ENCODE measurements at regions not wholly inside any gene's neighbourhood (a gene's known extent, or its start where the extent isn't known, plus 50 kb on each side); places are given as distances from the start of the nearest gene placed in this dataset.

- Histone ChIP-seq H3K27me3 (ENCODE audit: control insufficient read depth, insufficient read depth, low read length) (no peaks in the 10 kb centered on the region), H3K4me3 (ENCODE audit: low read depth, low read length) (no peak overlapping the region), H3K36me3 (ENCODE audit: control insufficient read depth, insufficient read depth, low read length) (no peaks in the 10 kb centered on the region), H3K27ac (ENCODE audit: low read depth, low read length) (no peak overlapping the region), H3K9ac (ENCODE audit: low read length) (no peak overlapping the region), H3K4me1 (ENCODE audit: control insufficient read depth, insufficient read depth, low read length) (no peaks in the 10 kb centered on the region), H3K9me3 (ENCODE audit: control insufficient read depth, insufficient read depth, low read depth, low read length) (0 out of 2 replicates have a peak, but pooled peaks cover 6% of the 10 kb centered on the region)
Measured at GRCh38 chr12:93944911-93945310, 203.5 kb upstream of the PLXNC1 start.

DNA sequence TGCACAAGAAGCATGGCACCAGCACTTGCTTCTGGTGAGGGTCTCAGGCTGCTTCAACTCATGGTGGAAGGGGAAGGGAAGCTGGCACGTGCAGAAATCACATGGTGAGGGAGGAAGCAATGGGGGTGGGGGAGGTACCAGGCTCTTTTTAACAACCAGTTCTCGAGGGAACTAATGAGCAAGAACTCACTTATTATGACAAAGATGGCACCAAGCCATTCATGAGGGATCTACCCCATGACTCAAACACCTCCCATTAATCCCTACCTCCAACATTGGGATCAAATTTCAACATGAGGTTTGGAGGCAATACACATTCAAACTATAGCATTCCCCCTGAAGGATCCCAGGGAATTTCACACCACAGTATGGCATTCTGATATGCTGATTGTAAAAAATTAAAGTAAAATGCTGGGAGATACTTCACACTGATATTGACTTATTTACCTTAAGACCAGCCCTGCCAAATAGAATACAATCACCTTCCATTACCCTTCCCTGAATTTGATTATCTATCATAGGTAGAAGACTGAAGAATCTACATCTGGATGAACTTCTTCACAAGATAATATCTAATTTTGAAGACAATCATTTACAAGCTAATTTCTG is 201.7 kb upstream of the PLXNC1 start:
- H3K27ac ChIP-seq (ENCODE audit: low read depth, low read length), result no peak overlapping the region
- peaks cover 9% of the 10 kb centered on the region; the same call in 1 of the 2 replicates for H3K9me3 ChIP-seq (ENCODE audit: control insufficient read depth, insufficient read depth, low read depth, low read length)
- no peaks in the 10 kb centered on the region for H3K36me3 ChIP-seq (ENCODE audit: control insufficient read depth, insufficient read depth, low read length)
- no peaks in the 10 kb centered on the region for H3K27me3 ChIP-seq (ENCODE audit: control insufficient read depth, insufficient read depth, low read length)
- no peak overlapping the region for H3K9ac ChIP-seq (ENCODE audit: low read length)
- no peak overlapping the region for H3K4me3 ChIP-seq (ENCODE audit: low read depth, low read length)
- H3K4me1 ChIP-seq (ENCODE audit: control insufficient read depth, insufficient read depth, low read length), result no peaks in the 10 kb centered on the region

DNA sequence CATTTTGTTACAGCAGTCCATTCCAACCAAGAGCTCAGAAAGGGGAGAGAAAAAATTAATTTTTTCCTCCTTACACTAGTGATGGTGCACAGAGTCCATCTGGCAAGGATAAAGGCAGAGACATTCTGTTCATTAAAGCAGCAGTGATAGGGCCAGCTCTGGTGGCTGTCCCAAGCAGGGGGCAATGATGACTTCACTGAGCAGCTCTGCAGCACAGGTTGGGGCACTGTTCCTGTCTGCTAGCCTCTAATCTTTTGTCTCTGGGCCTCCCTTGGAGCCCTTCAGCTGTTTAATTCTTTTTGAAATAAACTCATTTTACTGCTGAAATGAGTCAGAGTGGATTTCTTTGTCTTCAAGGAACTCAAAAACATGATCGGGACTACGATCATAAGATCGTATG is 200.9 kb upstream of the PLXNC1 start:
- Histone ChIP-seq H3K4me3 (ENCODE audit: low read depth, low read length) (no peak overlapping the region), H3K27ac (ENCODE audit: low read depth, low read length) (no peak overlapping the region), H3K9ac (ENCODE audit: low read length) (no peak overlapping the region), H3K27me3 (ENCODE audit: control insufficient read depth, insufficient read depth, low read length) (no peaks in the 10 kb centered on the region), H3K36me3 (ENCODE audit: control insufficient read depth, insufficient read depth, low read length) (no peaks in the 10 kb centered on the region), H3K4me1 (ENCODE audit: control insufficient read depth, insufficient read depth, low read length) (no peaks in the 10 kb centered on the region), H3K9me3 (ENCODE audit: control insufficient read depth, insufficient read depth, low read depth, low read length) (peaks cover 9% of the 10 kb centered on the region; the same call in 1 of the 2 replicates)

GRCh38 chr12:93950311-93950710 is 198.1 kb upstream of the PLXNC1 start:
- Histone ChIP-seq H3K36me3 (ENCODE audit: control insufficient read depth, insufficient read depth, low read length) (no peaks in the 10 kb centered on the region), H3K27ac (ENCODE audit: low read depth, low read length) (no peak overlapping the region), H3K9ac (ENCODE audit: low read length) (no peak overlapping the region), H3K9me3 (ENCODE audit: control insufficient read depth, insufficient read depth, low read depth, low read length) (peaks cover 9% of the 10 kb centered on the region; the same call in 1 of the 2 replicates), H3K4me3 (ENCODE audit: low read depth, low read length) (no peak overlapping the region), H3K4me1 (ENCODE audit: control insufficient read depth, insufficient read depth, low read length) (no peaks in the 10 kb centered on the region), H3K27me3 (ENCODE audit: control insufficient read depth, insufficient read depth, low read length) (no peaks in the 10 kb centered on the region)

GRCh38 chr12:93954166-93955112 is 193.9 kb upstream of the PLXNC1 start:
- H3K9ac ChIP-seq (ENCODE audit: low read length), result no peak overlapping the region
- no peak overlapping the region for H3K27ac ChIP-seq (ENCODE audit: low read depth, low read length)
- peaks cover 6% of the 10 kb centered on the region; the same call in 1 of the 2 replicates for H3K9me3 ChIP-seq (ENCODE audit: control insufficient read depth, insufficient read depth, low read depth, low read length)
- H3K4me1 ChIP-seq (ENCODE audit: control insufficient read depth, insufficient read depth, low read length), result no peaks in the 10 kb centered on the region
- no peak overlapping the region for H3K4me3 ChIP-seq (ENCODE audit: low read depth, low read length)
- H3K36me3 ChIP-seq (ENCODE audit: control insufficient read depth, insufficient read depth, low read length), result no peaks in the 10 kb centered on the region
- no peaks in the 10 kb centered on the region for H3K27me3 ChIP-seq (ENCODE audit: control insufficient read depth, insufficient read depth, low read length)

GRCh38 chr12:93956551-93956950 is 191.8 kb upstream of the PLXNC1 start:
- H3K36me3 ChIP-seq (ENCODE audit: control insufficient read depth, insufficient read depth, low read length), result no peaks in the 10 kb centered on the region
- H3K9me3 ChIP-seq (ENCODE audit: control insufficient read depth, insufficient read depth, low read depth, low read length), result no peaks in the 10 kb centered on the region
- H3K9ac ChIP-seq (ENCODE audit: low read length), result no peak overlapping the region
- H3K27ac ChIP-seq (ENCODE audit: low read depth, low read length), result no peak overlapping the region
- H3K4me3 ChIP-seq (ENCODE audit: low read depth, low read length), result no peak overlapping the region
- no peaks in the 10 kb centered on the region for H3K27me3 ChIP-seq (ENCODE audit: control insufficient read depth, insufficient read depth, low read length)
- no peaks in the 10 kb centered on the region for H3K4me1 ChIP-seq (ENCODE audit: control insufficient read depth, insufficient read depth, low read length)

GRCh38 chr12:93957168-93957567 is 191.2 kb upstream of the PLXNC1 start:
- Histone ChIP-seq H3K9me3 (ENCODE audit: control insufficient read depth, insufficient read depth, low read depth, low read length) (no peaks in the 10 kb centered on the region), H3K9ac (ENCODE audit: low read length) (no peak overlapping the region), H3K4me1 (ENCODE audit: control insufficient read depth, insufficient read depth, low read length) (no peaks in the 10 kb centered on the region), H3K36me3 (ENCODE audit: control insufficient read depth, insufficient read depth, low read length) (no peaks in the 10 kb centered on the region), H3K27me3 (ENCODE audit: control insufficient read depth, insufficient read depth, low read length) (no peaks in the 10 kb centered on the region), H3K27ac (ENCODE audit: low read depth, low read length) (no peak overlapping the region), H3K4me3 (ENCODE audit: low read depth, low read length) (no peak overlapping the region)

DNA sequence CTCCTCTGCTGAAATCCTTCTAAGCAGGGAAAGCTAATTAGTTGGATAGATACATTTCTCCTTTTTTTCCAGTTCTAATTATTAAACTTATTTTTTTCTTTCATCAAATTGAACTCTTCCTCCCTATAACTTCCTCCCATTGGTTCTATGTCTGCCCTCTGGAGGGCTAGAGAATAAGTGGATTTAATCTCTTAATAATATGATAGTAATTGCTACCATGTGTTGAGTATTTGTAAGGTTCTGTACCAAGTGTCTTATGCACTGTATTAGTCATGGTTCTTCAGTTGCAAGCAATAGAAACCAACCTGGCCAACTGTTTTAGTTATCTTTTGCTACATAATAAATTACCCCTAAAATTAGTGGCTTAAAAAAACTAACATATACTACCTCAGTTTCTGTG is 190.5 kb upstream of the PLXNC1 start:
- Histone ChIP-seq H3K4me3 (ENCODE audit: low read depth, low read length) (no peak overlapping the region), H3K27me3 (ENCODE audit: control insufficient read depth, insufficient read depth, low read length) (no peaks in the 10 kb centered on the region), H3K9me3 (ENCODE audit: control insufficient read depth, insufficient read depth, low read depth, low read length) (no peaks in the 10 kb centered on the region), H3K4me1 (ENCODE audit: control insufficient read depth, insufficient read depth, low read length) (no peaks in the 10 kb centered on the region), H3K9ac (ENCODE audit: low read length) (no peak overlapping the region), H3K36me3 (ENCODE audit: control insufficient read depth, insufficient read depth, low read length) (no peaks in the 10 kb centered on the region), H3K27ac (ENCODE audit: low read depth, low read length) (no peak overlapping the region)

GRCh38 chr12:93959657-93960056 is 188.7 kb upstream of the PLXNC1 start:
- Histone ChIP-seq H3K9ac (ENCODE audit: low read length) (no peak overlapping the region), H3K36me3 (ENCODE audit: control insufficient read depth, insufficient read depth, low read length) (no peaks in the 10 kb centered on the region), H3K4me3 (ENCODE audit: low read depth, low read length) (no peak overlapping the region)

DNA sequence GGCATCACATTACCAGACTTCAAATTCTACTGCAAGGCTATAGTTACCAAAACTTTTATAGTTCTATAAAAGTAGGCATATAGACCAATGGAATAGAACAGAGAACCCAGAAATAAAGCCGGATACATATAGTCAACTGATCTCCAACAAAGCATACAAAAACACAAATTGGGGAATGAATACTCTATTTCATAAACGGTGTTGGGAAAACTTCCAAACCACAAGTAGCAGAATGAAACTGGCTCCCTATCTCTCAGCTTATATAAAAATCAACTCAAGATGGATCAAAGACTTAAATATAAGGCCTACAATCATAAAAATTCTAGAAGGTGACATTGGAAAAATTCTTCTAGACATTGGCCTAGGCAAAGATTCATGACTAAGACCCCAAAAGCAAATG is 187.9 kb upstream of the PLXNC1 start:
- Histone ChIP-seq H3K9ac (ENCODE audit: low read length) (no peak overlapping the region), H3K4me3 (ENCODE audit: low read depth, low read length) (no peak overlapping the region), H3K27ac (ENCODE audit: low read depth, low read length) (no peak overlapping the region), H3K27me3 (ENCODE audit: control insufficient read depth, insufficient read depth, low read length) (no peaks in the 10 kb centered on the region), H3K4me1 (ENCODE audit: control insufficient read depth, insufficient read depth, low read length) (no peaks in the 10 kb centered on the region), H3K9me3 (ENCODE audit: control insufficient read depth, insufficient read depth, low read depth, low read length) (no peaks in the 10 kb centered on the region), H3K36me3 (ENCODE audit: control insufficient read depth, insufficient read depth, low read length) (no peaks in the 10 kb centered on the region)

More at GRCh38 chr12:93959657-93960056, 188.7 kb upstream of the PLXNC1 start:
- no peaks in the 10 kb centered on the region for H3K9me3 ChIP-seq (ENCODE audit: control insufficient read depth, insufficient read depth, low read depth, low read length)
- H3K4me1 ChIP-seq (ENCODE audit: control insufficient read depth, insufficient read depth, low read length), result no peaks in the 10 kb centered on the region
- H3K27ac ChIP-seq (ENCODE audit: low read depth, low read length), result no peak overlapping the region
- H3K27me3 ChIP-seq (ENCODE audit: control insufficient read depth, insufficient read depth, low read length), result no peaks in the 10 kb centered on the region

- Histone ChIP-seq H3K9ac (ENCODE audit: low read length) (no peak overlapping the region), H3K9me3 (ENCODE audit: control insufficient read depth, insufficient read depth, low read depth, low read length) (no peaks in the 10 kb centered on the region), H3K27ac (ENCODE audit: low read depth, low read length) (no peak overlapping the region), H3K27me3 (ENCODE audit: control insufficient read depth, insufficient read depth, low read length) (no peaks in the 10 kb centered on the region), H3K36me3 (ENCODE audit: control insufficient read depth, insufficient read depth, low read length) (no peaks in the 10 kb centered on the region), H3K4me3 (ENCODE audit: low read depth, low read length) (no peak overlapping the region), H3K4me1 (ENCODE audit: control insufficient read depth, insufficient read depth, low read length) (no peaks in the 10 kb centered on the region)
Measured at GRCh38 chr12:93962336-93962735, 186.0 kb upstream of the PLXNC1 start.
